GM12878 (cell line): ENCODE measurements at regions not wholly inside any gene's neighbourhood (a gene's known extent, or its start where the extent isn't known, plus 50 kb on each side); places are given as distances from the start of the nearest gene placed in this dataset.

Source experiments
- ATAC-seq: fragments of 200-7000 bp; cut with Tn5 transposase; 3 replicates; pipeline ENCODE4 v1.9.1; 2020; ENCODE audit warnings: mild to moderate bottlenecking, moderate library complexity
- BruUV-seq: library from RNA; stranded (reverse); fragments of 400-500 nt; replicated peaks from 2 replicates; lab custom pipeline; 2021; lab: Mats Ljungman, UMichigan
- CTCF ChIA-PET: fragments of 300-600 bp; sonication (Branson Sonifier 250); formaldehyde crosslinking; extraction: SDS; loops from one replicate; lab custom pipeline; 2021; ENCODE audit warnings: inconsistent platforms; lab: Yijun Ruan, JAX
- POLR2A ChIA-PET: fragments of 350-600 bp; formaldehyde crosslinking; extraction: SDS; loops from one replicate; lab custom pipeline; 2021; ENCODE audit warnings: inconsistent platforms; lab: Charles Lee
- RAD21 ChIA-PET: fragments of 300-600 bp; sonication (Branson Sonifier 250); formaldehyde crosslinking; loops from one replicate; lab custom pipeline; 2023; ENCODE audit warnings: antibody characterized with exemption; ENCODE audit not compliant: unreplicated experiment; lab: Charles Lee
- SMC1A ChIA-PET: fragments of 300-600 bp; sonication (Branson Sonifier 250); formaldehyde crosslinking; loops from one replicate; lab custom pipeline; 2023; ENCODE audit not compliant: unreplicated experiment, uncharacterized antibody; lab: Charles Lee
- DNase-seq: peaks from one replicate; pipeline ENCODE4 v3.0.0-alpha.2; 2011; ENCODE audit warnings: low read depth, low spot score
- FAIRE-seq: peaks from 3 replicates; lab custom pipeline; 2011; peaks lifted over from hg19 to GRCh38; lab: Jason Lieb, UNC
- H2AFZ ChIP-seq: 2 replicates; pipeline ENCODE4 v1.6.0; 2011; ENCODE audit warnings: low read depth, low read length, control low read depth; ENCODE audit not compliant: control insufficient read depth
- H3K27ac ChIP-seq: 2 replicates; pipeline ENCODE4 v1.5.1; 2011; ENCODE audit warnings: control low read depth; ENCODE audit not compliant: control insufficient read depth, insufficient read depth
- H3K27me3 ChIP-seq, 2 experiments: replicated peaks in 1 of 2; 2 replicates each; pipeline versions ENCODE4 v1.6.0 to v1.6.1; 2011; ENCODE audit warnings: low read length in 1 of 2; ENCODE audit not compliant: control insufficient read depth in 2 of 2, insufficient read depth in 2 of 2
- H3K36me3 ChIP-seq, 2 experiments: 2 replicates each; pipeline ENCODE4 v1.5.1; 2011; ENCODE audit warnings: low read length in 1 of 2; ENCODE audit not compliant: control insufficient read depth in 2 of 2, insufficient read depth in 2 of 2
- H3K4me1 ChIP-seq: 2 replicates; pipeline ENCODE4 v1.6.1; 2011; ENCODE audit warnings: mild to moderate bottlenecking, low read length, moderate library complexity, mixed read lengths; ENCODE audit not compliant: control insufficient read depth, insufficient read depth
- H3K4me2 ChIP-seq: 2 replicates; pipeline ENCODE4 v1.6.0; 2011; ENCODE audit warnings: control low read depth; ENCODE audit not compliant: control insufficient read depth, insufficient read depth
- H3K4me3 ChIP-seq: fragments of 200-600 bp; sonication (generic); 2 replicates; pipeline ENCODE4 v1.5.1; 2016
- H3K79me2 ChIP-seq: 2 replicates; pipeline ENCODE4 v1.6.0; 2011; ENCODE audit warnings: low read length; ENCODE audit not compliant: control insufficient read depth, insufficient read depth
- H3K9ac ChIP-seq: 2 replicates; pipeline ENCODE4 v1.8.0; 2011; ENCODE audit warnings: low read length, control low read depth, mixed read lengths; ENCODE audit not compliant: control insufficient read depth, insufficient read depth
- H3K9me3 ChIP-seq: replicated peaks from 3 replicates; pipeline ENCODE4 v1.5.1; 2011; ENCODE audit warnings: mild to moderate bottlenecking, low read length; ENCODE audit not compliant: control insufficient read depth, insufficient read depth
- H4K20me1 ChIP-seq: 2 replicates; pipeline ENCODE4 v1.6.0; 2011; ENCODE audit not compliant: control insufficient read depth, insufficient read depth
- BCLAF1 ChIP-seq: fragments of 450-650 bp; IDR thresholded peaks from 2 replicates; pipeline ENCODE4 v1.6.1; 2017; ENCODE audit warnings: antibody characterized with exemption, mild to moderate bottlenecking, moderate library complexity
- EED ChIP-seq: sonication (generic); IDR thresholded peaks from 2 replicates; pipeline ENCODE4 v1.6.1; 2016; ENCODE audit warnings: antibody characterized with exemption, low read depth
- ELK1 ChIP-seq: IDR thresholded peaks from 2 replicates; pipeline ENCODE4 v1.6.1; 2012; ENCODE audit warnings: low read depth, low read length, improper control_type of control experiment
- FOS ChIP-seq: IDR thresholded peaks from 3 replicates; pipeline ENCODE4 v1.6.1; 2011; ENCODE audit warnings: borderline replicate concordance; ENCODE audit not compliant: insufficient read length; ENCODE audit errors: extremely low read depth
- FOXM1 ChIP-seq: IDR thresholded peaks from 2 replicates; pipeline ENCODE4 v1.6.1; 2012; ENCODE audit warnings: low read depth, mild to moderate bottlenecking, inconsistent platforms, low read length, moderate library complexity
- HDGF ChIP-seq: fragments of 450-650 bp; IDR thresholded peaks from 2 replicates; pipeline ENCODE4 v1.6.1; 2016; ENCODE audit warnings: antibody characterized with exemption
- KDM1A ChIP-seq: fragments of 200-600 bp; sonication (generic); IDR thresholded peaks from 2 replicates; pipeline ENCODE4 v1.6.1; 2016; ENCODE audit warnings: borderline replicate concordance
- MEF2B ChIP-seq: fragments of 450-650 bp; IDR thresholded peaks from 2 replicates; pipeline ENCODE4 v1.6.1; 2018; ENCODE audit warnings: mild to moderate bottlenecking, moderate library complexity; ENCODE audit not compliant: partially characterized antibody, poor library complexity, severe bottlenecking
- MXI1 ChIP-seq: fragments of 150-350 bp; IDR thresholded peaks from 2 replicates; pipeline ENCODE4 v1.6.1; 2011; ENCODE audit warnings: low read depth, mild to moderate bottlenecking, inconsistent platforms, low read length, improper control_type of control experiment
- NFIC ChIP-seq: IDR thresholded peaks from 2 replicates; pipeline ENCODE4 v1.6.1; 2012; ENCODE audit warnings: low read depth, mild to moderate bottlenecking, inconsistent platforms, low read length, moderate library complexity
- NR2C1 ChIP-seq: fragments of 450-650 bp; IDR thresholded peaks from 2 replicates; pipeline ENCODE4 v1.6.1; 2017; ENCODE audit warnings: antibody characterized with exemption, mild to moderate bottlenecking, moderate library complexity
- NR2F1 ChIP-seq: fragments of 450-650 bp; conservative IDR thresholded peaks from 2 replicates; pipeline ENCODE4 v1.6.1; 2017; ENCODE audit warnings: mild to moderate bottlenecking
- POU2F2 ChIP-seq: IDR thresholded peaks from 3 replicates; pipeline ENCODE4 v1.6.1; 2011; ENCODE audit warnings: low read depth, mild to moderate bottlenecking, low read length, borderline replicate concordance
- STAT3 ChIP-seq: IDR thresholded peaks from 2 replicates; pipeline ENCODE4 v1.6.1; 2011; ENCODE audit warnings: low read depth, low read length, improper control_type of control experiment
- SUPT20H ChIP-seq: IDR thresholded peaks from 2 replicates; pipeline ENCODE4 v1.6.1; 2011; ENCODE audit warnings: low read depth, mild to moderate bottlenecking, low read length, moderate library complexity, borderline replicate concordance; ENCODE audit not compliant: control insufficient read depth
- TCF7 ChIP-seq: IDR thresholded peaks from 2 replicates; pipeline ENCODE4 v1.6.1; 2014; ENCODE audit warnings: antibody characterized with exemption, borderline replicate concordance
- YBX1 ChIP-seq: fragments of 450-650 bp; IDR thresholded peaks from 2 replicates; pipeline ENCODE4 v1.6.1; 2016; ENCODE audit warnings: antibody characterized with exemption
- ZBTB33 ChIP-seq: fragments of 450-650 bp; IDR thresholded peaks from 2 replicates; pipeline ENCODE4 v1.6.1; 2017; ENCODE audit warnings: mild to moderate bottlenecking
- ZNF274 ChIP-seq: IDR thresholded peaks from one replicate; pipeline ENCODE4 v1.8.0; 2011; ENCODE audit not compliant: insufficient read length, insufficient read depth
- whole genome bisulfite sequencing: methylation state at CpG from one replicate; pipeline ENCODE4 v1.1.6; 2016; ENCODE audit warnings: low lambda C conversion rate; ENCODE audit not compliant: insufficient replicate concordance, insufficient coverage; ENCODE audit errors: missing lambda C conversion rate; 5-methylcytosine and 5-hydroxymethylcytosine counted together
- in situ Hi-C: fragments of 300-500 bp; cut with MboI; formaldehyde crosslinking; loops from 9 replicates; pipeline ENCODE4 v1.14.3; 2018; ENCODE audit warnings: mixed read lengths
- intact Hi-C: fragments of 100-400 bp; cut with micrococcal nuclease; formaldehyde crosslinking; loops from one replicate; pipeline ENCODE4 v1.14.2; 2022; ENCODE audit not compliant: unreplicated experiment

DNA sequence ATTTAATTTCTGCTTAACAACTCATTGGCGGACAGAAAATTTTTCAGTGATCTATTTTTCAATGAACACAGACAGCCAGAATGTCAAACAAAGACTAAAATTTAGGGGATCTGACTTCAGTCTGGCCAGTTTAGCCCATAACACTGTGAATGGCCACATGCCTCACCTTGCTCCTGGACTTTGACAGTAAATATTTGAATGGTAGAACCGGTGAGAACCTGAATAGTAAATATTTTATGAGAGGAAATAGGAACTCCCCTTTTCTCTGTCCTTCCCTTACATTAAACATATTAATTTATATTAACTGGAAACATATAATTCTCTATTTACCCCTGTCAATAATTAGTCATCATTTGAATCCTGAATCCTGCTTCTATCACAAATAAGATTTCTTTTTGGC, 942.1 kb downstream of the KCNJ2 start:
- ChIA-PET RAD21 (no interaction called here), SMC1A (no interaction called here), CTCF (no interaction called here), POLR2A (no interaction called here)
- intact Hi-C loops (no loop called here), in situ Hi-C loops (loop anchor here (25.0 kb wide), 1 partner anchor 1426 kb away; no protein-coding TSS in a partner anchor)
- H4K20me1 ChIP-seq, result no peaks in the 10 kb centered on the region
- H3K9me3 ChIP-seq, result no peaks in the 10 kb centered on the region
- no peaks in the 10 kb centered on the region for H3K4me1 ChIP-seq
- no TSS peak for BruUV-seq
- FAIRE-seq (no peak), DNase-seq (no peak), ATAC-seq (no peak)
- H2AFZ ChIP-seq, result no peak overlapping the region
- WGBS, result 2% methylated on average over 2 of the region's 2 CpGs
- H3K79me2 ChIP-seq, result no peaks in the 10 kb centered on the region
- no peak overlapping the region for H3K9ac ChIP-seq
- H3K27me3 ChIP-seq, result no peaks in the 10 kb centered on the region
- no peak overlapping the region for H3K4me2 ChIP-seq
- H3K27ac ChIP-seq, result no peak overlapping the region
- no peak for TF ChIP-seq BCLAF1
- no peak for TF ChIP-seq FOS
- TF ChIP-seq STAT3, result no peak
- no peak for TF ChIP-seq SUPT20H
- TF ChIP-seq YBX1, result no peak
- no peak for TF ChIP-seq POU2F2
- TF ChIP-seq HDGF, result no peak
- TF ChIP-seq ZNF274, result no peak
- TF ChIP-seq NFIC, result no peak
- TF ChIP-seq ELK1, result no peak
- TF ChIP-seq NR2C1, result no peak
- no peak for TF ChIP-seq MXI1
- TF ChIP-seq TCF7, result no peak
- TF ChIP-seq KDM1A, result no peak
- TF ChIP-seq EED, result no peak
- no peak for TF ChIP-seq FOXM1
- no peak for TF ChIP-seq ZBTB33
- TF ChIP-seq MEF2B, result no peak
- no peak for TF ChIP-seq NR2F1
- no peaks in the 10 kb centered on the region for H3K36me3 ChIP-seq
- no peak overlapping the region for H3K4me3 ChIP-seq
